ENCODE measurements at regions not wholly inside any gene's neighbourhood (a gene's known extent, or its start where the extent isn't known, plus 50 kb on each side); places are given as distances from the start of the nearest gene placed in this dataset.

DNA sequence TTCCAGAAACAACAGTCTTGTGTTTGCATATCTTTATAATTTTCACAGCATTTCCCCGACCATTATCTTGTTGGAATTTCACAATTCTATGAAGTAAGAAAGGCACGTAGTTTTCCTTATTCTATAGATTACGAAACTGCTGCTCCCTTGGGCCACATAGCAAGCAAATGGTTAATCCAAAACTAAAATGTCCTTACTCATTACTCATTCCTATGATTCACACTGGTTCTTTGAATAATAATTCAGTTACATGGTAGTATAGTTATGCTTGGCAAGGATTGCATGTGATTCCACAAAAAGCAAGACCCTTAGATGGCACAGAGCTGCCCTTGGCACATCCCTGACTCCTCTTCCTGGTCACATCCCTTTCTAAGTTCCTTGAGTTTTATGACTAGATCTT is 51.2 kb downstream of the OR13H1 start:
- no peak for TF ChIP-seq GABPA (IDR thresholded peaks at IDR 0.05; ENCODE audit: low read depth)
- TF ChIP-seq, protein P1, sequence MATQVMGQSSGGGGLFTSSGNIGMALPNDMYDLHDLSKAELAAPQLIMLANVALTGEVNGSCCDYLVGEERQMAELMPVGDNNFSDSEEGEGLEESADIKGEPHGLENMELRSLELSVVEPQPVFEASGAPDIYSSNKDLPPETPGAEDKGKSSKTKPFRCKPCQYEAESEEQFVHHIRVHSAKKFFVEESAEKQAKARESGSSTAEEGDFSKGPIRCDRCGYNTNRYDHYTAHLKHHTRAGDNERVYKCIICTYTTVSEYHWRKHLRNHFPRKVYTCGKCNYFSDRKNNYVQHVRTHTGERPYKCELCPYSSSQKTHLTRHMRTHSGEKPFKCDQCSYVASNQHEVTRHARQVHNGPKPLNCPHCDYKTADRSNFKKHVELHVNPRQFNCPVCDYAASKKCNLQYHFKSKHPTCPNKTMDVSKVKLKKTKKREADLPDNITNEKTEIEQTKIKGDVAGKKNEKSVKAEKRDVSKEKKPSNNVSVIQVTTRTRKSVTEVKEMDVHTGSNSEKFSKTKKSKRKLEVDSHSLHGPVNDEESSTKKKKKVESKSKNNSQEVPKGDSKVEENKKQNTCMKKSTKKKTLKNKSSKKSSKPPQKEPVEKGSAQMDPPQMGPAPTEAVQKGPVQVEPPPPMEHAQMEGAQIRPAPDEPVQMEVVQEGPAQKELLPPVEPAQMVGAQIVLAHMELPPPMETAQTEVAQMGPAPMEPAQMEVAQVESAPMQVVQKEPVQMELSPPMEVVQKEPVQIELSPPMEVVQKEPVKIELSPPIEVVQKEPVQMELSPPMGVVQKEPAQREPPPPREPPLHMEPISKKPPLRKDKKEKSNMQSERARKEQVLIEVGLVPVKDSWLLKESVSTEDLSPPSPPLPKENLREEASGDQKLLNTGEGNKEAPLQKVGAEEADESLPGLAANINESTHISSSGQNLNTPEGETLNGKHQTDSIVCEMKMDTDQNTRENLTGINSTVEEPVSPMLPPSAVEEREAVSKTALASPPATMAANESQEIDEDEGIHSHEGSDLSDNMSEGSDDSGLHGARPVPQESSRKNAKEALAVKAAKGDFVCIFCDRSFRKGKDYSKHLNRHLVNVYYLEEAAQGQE (IDR thresholded peaks at IDR 0.05; ENCODE audit: insufficient replicate concordance, low read depth): no peak
- no peak for TF ChIP-seq SPI1 (IDR thresholded peaks at IDR 0.05; ENCODE audit: borderline replicate concordance, low read depth)
- TF ChIP-seq POLR2AphosphoS5 (IDR thresholded peaks at IDR 0.05; ENCODE audit: low read depth): no peak
- TF ChIP-seq, protein P2, sequence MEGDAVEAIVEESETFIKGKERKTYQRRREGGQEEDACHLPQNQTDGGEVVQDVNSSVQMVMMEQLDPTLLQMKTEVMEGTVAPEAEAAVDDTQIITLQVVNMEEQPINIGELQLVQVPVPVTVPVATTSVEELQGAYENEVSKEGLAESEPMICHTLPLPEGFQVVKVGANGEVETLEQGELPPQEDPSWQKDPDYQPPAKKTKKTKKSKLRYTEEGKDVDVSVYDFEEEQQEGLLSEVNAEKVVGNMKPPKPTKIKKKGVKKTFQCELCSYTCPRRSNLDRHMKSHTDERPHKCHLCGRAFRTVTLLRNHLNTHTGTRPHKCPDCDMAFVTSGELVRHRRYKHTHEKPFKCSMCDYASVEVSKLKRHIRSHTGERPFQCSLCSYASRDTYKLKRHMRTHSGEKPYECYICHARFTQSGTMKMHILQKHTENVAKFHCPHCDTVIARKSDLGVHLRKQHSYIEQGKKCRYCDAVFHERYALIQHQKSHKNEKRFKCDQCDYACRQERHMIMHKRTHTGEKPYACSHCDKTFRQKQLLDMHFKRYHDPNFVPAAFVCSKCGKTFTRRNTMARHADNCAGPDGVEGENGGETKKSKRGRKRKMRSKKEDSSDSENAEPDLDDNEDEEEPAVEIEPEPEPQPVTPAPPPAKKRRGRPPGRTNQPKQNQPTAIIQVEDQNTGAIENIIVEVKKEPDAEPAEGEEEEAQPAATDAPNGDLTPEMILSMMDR (IDR thresholded peaks at IDR 0.05; ENCODE audit: insufficient read depth, low read length): no peak
- no peak overlapping the region for H3K4me3 ChIP-seq (replicated peaks; ENCODE audit: insufficient read depth, low read length)
- peaks cover 2% of the 10 kb centered on the region for H3K27me3 ChIP-seq (ENCODE audit: insufficient read depth, poor library complexity, severe bottlenecking)
- no peak overlapping the region for H3K27ac ChIP-seq (replicated peaks)
- no peak for DNase-seq (ENCODE audit: low read depth in 1 of 2, low spot score in 1 of 2)

GRCh38 chrX:131607792-131608369 is 64.0 kb downstream of the OR13H1 start:
- TF ChIP-seq SPI1 (IDR thresholded peaks at IDR 0.05; ENCODE audit: borderline replicate concordance, low read depth): no peak
- TF ChIP-seq, protein P2 (IDR thresholded peaks at IDR 0.05; ENCODE audit: insufficient read depth, low read length): no peak
- no peak for TF ChIP-seq GABPA (IDR thresholded peaks at IDR 0.05; ENCODE audit: low read depth)
- no peak for TF ChIP-seq POLR2AphosphoS5 (IDR thresholded peaks at IDR 0.05; ENCODE audit: low read depth)
- TF ChIP-seq, protein P1 (IDR thresholded peaks at IDR 0.05; ENCODE audit: insufficient replicate concordance, low read depth): no peak
- Histone ChIP-seq H3K27me3 (ENCODE audit: insufficient read depth, poor library complexity, severe bottlenecking) (no peaks in the 10 kb centered on the region), H3K27ac (replicated peaks) (no peak overlapping the region), H3K4me3 (replicated peaks; ENCODE audit: insufficient read depth, low read length) (no peak overlapping the region)
- DNase-seq (ENCODE audit: low read depth in 1 of 2, low spot score in 1 of 2): no peak

GRCh38 chrX:131609480-131609879 is 65.6 kb downstream of the OR13H1 start:
- H3K4me3 ChIP-seq (replicated peaks; ENCODE audit: insufficient read depth, low read length): no peak overlapping the region
- TF ChIP-seq, protein P2 (IDR thresholded peaks at IDR 0.05; ENCODE audit: insufficient read depth, low read length): no peak
- TF ChIP-seq SPI1 (IDR thresholded peaks at IDR 0.05; ENCODE audit: borderline replicate concordance, low read depth): peak; percentile 19; the same call in 1 of the 2 replicates
- DNase-seq (ENCODE audit: low read depth in 1 of 2, low spot score in 1 of 2): peak in 1 of 2 experiments; percentile 6
- H3K27ac ChIP-seq (replicated peaks): no peak overlapping the region
- H3K27me3 ChIP-seq (ENCODE audit: insufficient read depth, poor library complexity, severe bottlenecking): no peaks in the 10 kb centered on the region

- no peak overlapping the region for H3K4me3 ChIP-seq (replicated peaks; ENCODE audit: insufficient read depth, low read length)
Measured at GRCh38 chrX:131613260-131613659, 69.4 kb downstream of the OR13H1 start.

More at GRCh38 chrX:131613260-131613659, 69.4 kb downstream of the OR13H1 start:
- Histone ChIP-seq H3K27ac (replicated peaks) (no peak overlapping the region), H3K27me3 (ENCODE audit: insufficient read depth, poor library complexity, severe bottlenecking) (peaks cover 6% of the 10 kb centered on the region)
- TF ChIP-seq SPI1 (IDR thresholded peaks at IDR 0.05; ENCODE audit: borderline replicate concordance, low read depth) (no peak), GABPA (IDR thresholded peaks at IDR 0.05; ENCODE audit: low read depth) (no peak), POLR2AphosphoS5 (IDR thresholded peaks at IDR 0.05; ENCODE audit: low read depth) (no peak)
- TF ChIP-seq, protein P1 (IDR thresholded peaks at IDR 0.05; ENCODE audit: insufficient replicate concordance, low read depth): no peak
- TF ChIP-seq, protein P2 (IDR thresholded peaks at IDR 0.05; ENCODE audit: insufficient read depth, low read length): no peak
- no peak for DNase-seq (ENCODE audit: low read depth in 1 of 2, low spot score in 1 of 2)
